ENCODE measurements at regions not wholly inside any gene's neighbourhood (a gene's known extent, or its start where the extent isn't known, plus 50 kb on each side); places are given as distances from the start of the nearest gene placed in this dataset.

DNA sequence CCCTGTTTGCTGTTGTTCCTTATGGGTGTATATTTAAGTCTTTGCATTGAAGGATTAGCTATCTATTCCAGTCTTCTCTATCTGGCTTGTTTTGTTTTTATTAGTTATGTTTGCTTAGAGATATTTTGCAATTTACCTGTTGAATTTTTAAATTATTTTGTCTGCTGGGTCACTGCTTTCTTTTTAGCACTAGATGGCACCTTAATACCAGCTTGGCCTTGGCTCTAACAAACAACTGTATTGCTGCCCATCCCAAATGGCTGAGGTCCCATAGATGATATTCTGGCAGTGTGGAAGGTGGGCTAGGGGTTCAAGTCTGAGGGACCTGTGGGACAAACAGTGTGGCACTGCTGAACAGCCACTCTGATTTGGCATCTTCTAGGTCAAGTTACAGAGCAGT, 144.0 kb upstream of the FBXO33 start:
- Histone ChIP-seq H3K4me3 (ENCODE audit: low read depth, low read length) (no peak overlapping the region), H3K27me3 (ENCODE audit: control insufficient read depth, insufficient read depth, low read length) (no peaks in the 10 kb centered on the region), H3K36me3 (ENCODE audit: control insufficient read depth, insufficient read depth, low read length) (no peaks in the 10 kb centered on the region)
- DNase-seq (ENCODE audit: low read depth) = no peak
- TF ChIP-seq, protein P1, sequence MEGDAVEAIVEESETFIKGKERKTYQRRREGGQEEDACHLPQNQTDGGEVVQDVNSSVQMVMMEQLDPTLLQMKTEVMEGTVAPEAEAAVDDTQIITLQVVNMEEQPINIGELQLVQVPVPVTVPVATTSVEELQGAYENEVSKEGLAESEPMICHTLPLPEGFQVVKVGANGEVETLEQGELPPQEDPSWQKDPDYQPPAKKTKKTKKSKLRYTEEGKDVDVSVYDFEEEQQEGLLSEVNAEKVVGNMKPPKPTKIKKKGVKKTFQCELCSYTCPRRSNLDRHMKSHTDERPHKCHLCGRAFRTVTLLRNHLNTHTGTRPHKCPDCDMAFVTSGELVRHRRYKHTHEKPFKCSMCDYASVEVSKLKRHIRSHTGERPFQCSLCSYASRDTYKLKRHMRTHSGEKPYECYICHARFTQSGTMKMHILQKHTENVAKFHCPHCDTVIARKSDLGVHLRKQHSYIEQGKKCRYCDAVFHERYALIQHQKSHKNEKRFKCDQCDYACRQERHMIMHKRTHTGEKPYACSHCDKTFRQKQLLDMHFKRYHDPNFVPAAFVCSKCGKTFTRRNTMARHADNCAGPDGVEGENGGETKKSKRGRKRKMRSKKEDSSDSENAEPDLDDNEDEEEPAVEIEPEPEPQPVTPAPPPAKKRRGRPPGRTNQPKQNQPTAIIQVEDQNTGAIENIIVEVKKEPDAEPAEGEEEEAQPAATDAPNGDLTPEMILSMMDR (IDR thresholded peaks at IDR 0.05; ENCODE audit: insufficient read depth, low read length, poor library complexity, severe bottlenecking) = peak; percentile 6

DNA sequence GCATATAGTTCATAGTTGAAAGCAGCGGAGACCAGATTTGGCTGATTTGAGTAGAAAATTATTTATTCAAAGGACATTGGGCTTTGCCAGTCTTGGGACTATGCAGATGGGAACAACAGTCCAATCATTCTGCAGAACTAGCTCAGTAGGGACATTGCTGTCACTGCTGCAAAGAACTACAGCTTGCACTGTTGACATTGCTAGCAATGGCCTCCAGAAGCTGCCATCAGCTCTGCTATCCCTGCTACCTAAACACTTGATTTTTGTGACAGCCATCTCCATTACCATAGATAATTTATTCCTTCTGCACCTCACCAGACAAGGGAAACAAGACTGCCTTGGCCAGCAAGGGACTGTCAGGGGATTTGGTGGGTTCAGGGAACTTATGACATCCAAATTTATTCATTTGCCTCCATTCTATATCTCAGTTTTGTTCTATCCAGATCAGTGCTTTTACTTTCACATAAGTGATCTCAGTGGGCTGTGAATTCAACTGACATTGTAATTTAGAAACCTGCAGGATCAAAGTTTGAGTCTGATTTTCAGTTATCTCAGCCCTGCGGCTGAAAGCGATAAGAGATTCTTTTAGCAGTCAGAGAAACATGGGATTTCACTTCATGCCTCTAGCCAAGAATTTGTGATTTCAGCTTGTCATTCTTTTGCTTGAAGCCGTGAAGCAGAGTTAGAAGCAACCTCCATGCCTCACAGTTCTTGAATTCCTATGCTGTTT, 136.7 kb upstream of the FBXO33 start:
- DNase-seq (ENCODE audit: low read depth) = no peak
- H3K4me3 ChIP-seq (ENCODE audit: low read depth, low read length) = no peak overlapping the region
- TF ChIP-seq, protein P1 (IDR thresholded peaks at IDR 0.05; ENCODE audit: insufficient read depth, low read length, poor library complexity, severe bottlenecking) = no peak
- H3K27me3 ChIP-seq (ENCODE audit: control insufficient read depth, insufficient read depth, low read length) = no peaks in the 10 kb centered on the region
- no peaks in the 10 kb centered on the region for H3K36me3 ChIP-seq (ENCODE audit: control insufficient read depth, insufficient read depth, low read length)

DNA sequence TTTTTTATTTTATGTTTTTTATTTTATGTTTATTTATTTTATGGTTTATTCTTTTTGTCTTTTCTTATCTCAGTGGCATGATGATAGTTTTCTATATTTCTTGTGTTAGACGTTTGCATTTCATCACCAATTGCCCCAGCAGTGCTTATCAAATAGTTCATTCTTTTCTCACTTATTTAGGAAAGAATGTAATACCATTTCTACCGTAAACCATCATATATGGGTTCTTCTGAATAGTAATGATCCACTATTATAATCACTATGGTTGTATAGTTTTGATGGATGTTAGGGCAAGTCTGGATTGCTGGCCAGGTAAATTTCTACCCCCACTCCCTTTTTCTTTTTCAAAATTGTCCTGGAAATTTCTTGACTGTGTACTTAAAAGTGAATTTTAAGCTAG, 134.6 kb upstream of the FBXO33 start:
- no peak for DNase-seq (ENCODE audit: low read depth)
- H3K36me3 ChIP-seq (ENCODE audit: control insufficient read depth, insufficient read depth, low read length) = no peaks in the 10 kb centered on the region
- TF ChIP-seq, protein P1 (IDR thresholded peaks at IDR 0.05; ENCODE audit: insufficient read depth, low read length, poor library complexity, severe bottlenecking) = no peak
- no peaks in the 10 kb centered on the region for H3K27me3 ChIP-seq (ENCODE audit: control insufficient read depth, insufficient read depth, low read length)
- no peak overlapping the region for H3K4me3 ChIP-seq (ENCODE audit: low read depth, low read length)

DNA sequence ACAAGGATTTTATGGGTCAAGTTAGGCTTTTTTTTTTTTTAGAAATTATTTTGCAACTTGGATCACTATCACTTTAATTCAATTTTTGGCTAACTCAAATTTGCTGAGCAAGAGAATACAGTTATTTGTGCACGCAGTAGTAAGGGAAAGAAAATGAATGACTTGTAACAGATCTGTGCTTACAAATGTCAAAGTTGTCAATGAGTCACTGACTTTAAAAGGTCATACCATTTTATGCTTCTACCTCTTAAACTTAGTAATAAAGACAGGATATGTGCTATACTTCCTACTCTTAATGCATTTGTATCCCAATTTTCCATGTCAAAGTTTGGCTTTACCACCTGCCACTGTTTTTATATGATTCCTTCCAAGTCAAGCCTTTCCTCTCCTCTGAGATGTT, 131.1 kb upstream of the FBXO33 start:
- TF ChIP-seq, protein P1 (IDR thresholded peaks at IDR 0.05; ENCODE audit: insufficient read depth, low read length, poor library complexity, severe bottlenecking) = no peak
- Histone ChIP-seq H3K27me3 (ENCODE audit: control insufficient read depth, insufficient read depth, low read length) (no peaks in the 10 kb centered on the region), H3K36me3 (ENCODE audit: control insufficient read depth, insufficient read depth, low read length) (no peaks in the 10 kb centered on the region), H3K4me3 (ENCODE audit: low read depth, low read length) (no peak overlapping the region)
- DNase-seq (ENCODE audit: low read depth) = no peak

DNA sequence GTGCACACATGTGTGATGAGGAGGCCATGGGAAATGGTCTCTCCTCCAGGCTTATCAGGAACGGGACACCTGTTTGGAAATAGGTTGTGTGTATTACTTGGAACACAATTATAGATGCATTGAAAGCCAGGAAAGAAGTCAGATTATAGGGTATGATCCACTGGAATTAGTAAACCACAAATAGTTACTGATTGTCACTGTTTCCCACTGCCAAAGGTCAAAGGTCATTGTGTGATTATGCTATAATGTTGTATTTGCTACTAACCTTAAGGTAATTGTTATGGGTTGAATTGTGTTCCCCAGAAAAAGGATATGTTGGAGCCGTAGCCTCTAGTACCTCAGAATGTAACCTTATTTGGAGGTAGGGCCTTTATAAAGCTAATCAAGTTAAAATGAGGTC, 129.9 kb upstream of the FBXO33 start:
- Histone ChIP-seq H3K27me3 (ENCODE audit: control insufficient read depth, insufficient read depth, low read length) (no peaks in the 10 kb centered on the region), H3K36me3 (ENCODE audit: control insufficient read depth, insufficient read depth, low read length) (no peaks in the 10 kb centered on the region), H3K4me3 (ENCODE audit: low read depth, low read length) (no peak overlapping the region)
- TF ChIP-seq, protein P1 (IDR thresholded peaks at IDR 0.05; ENCODE audit: insufficient read depth, low read length, poor library complexity, severe bottlenecking) = no peak
- DNase-seq (ENCODE audit: low read depth) = no peak

DNA sequence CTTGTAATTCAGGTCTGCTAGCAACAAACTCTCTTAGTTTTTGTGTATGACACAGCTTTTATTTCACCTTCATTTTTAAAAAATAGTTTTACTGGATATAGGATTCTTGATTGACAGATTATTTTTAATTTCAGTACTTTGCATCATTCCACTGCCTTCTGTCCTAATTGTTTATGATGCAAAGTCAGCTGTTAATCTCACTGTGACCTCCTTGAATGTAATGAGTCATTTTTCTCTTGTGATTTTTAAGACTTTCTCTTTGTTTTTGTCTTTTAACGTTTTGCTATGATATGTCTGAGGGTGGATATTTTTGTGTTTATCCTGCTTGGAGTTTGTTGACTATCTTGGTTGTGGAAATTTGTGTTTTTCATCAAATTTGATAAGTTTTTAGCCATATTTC, 126.3 kb upstream of the FBXO33 start:
- H3K4me3 ChIP-seq (ENCODE audit: low read depth, low read length) = no peak overlapping the region
- no peaks in the 10 kb centered on the region for H3K36me3 ChIP-seq (ENCODE audit: control insufficient read depth, insufficient read depth, low read length)
- TF ChIP-seq, protein P1 (IDR thresholded peaks at IDR 0.05; ENCODE audit: insufficient read depth, low read length, poor library complexity, severe bottlenecking) = no peak
- no peaks in the 10 kb centered on the region for H3K27me3 ChIP-seq (ENCODE audit: control insufficient read depth, insufficient read depth, low read length)
- DNase-seq (ENCODE audit: low read depth) = no peak
